H9 (cell line): ENCODE measurements at regions not wholly inside any gene's neighbourhood (a gene's known extent, or its start where the extent isn't known, plus 50 kb on each side); places are given as distances from the start of the nearest gene placed in this dataset.
"Not testable (repeated sequence)": the region's sequence is repeated elsewhere in the genome, so short reads cannot be mapped to it uniquely, and the experiment has no call there.

Experiments used
- DNase-seq: peaks from one replicate; pipeline ENCODE4 v3.0.0-alpha.2; 2017
- H2AFZ ChIP-seq: one replicate; pipeline ENCODE4 v1.6.1; 2013; ENCODE audit warnings: mild to moderate bottlenecking, low read length, control low read depth, moderate library complexity
- H2AK5ac ChIP-seq: 2 replicates; pipeline ENCODE4 v1.6.1; 2013; ENCODE audit warnings: low read length, control low read depth, mixed read lengths; ENCODE audit not compliant: insufficient read length
- H2BK120ac ChIP-seq: one replicate; pipeline ENCODE4 v1.6.1; 2013; ENCODE audit warnings: low read depth, mild to moderate bottlenecking, low read length, control low read depth, inconsistent platforms; ENCODE audit not compliant: poor library complexity, severe bottlenecking
- H2BK12ac ChIP-seq: 2 replicates; pipeline ENCODE4 v1.6.1; 2013; ENCODE audit warnings: low read length, control low read depth, mixed read lengths, low read depth; ENCODE audit not compliant: insufficient read length
- H2BK15ac ChIP-seq: 2 replicates; pipeline ENCODE4 v1.6.1; 2013; ENCODE audit warnings: low read depth, low read length, control low read depth
- H2BK20ac ChIP-seq: one replicate; pipeline ENCODE4 v1.6.1; 2013; ENCODE audit warnings: low read depth, mild to moderate bottlenecking, low read length, control low read depth, inconsistent platforms; ENCODE audit not compliant: poor library complexity, severe bottlenecking
- H2BK5ac ChIP-seq: 2 replicates; pipeline ENCODE4 v1.6.1; 2013; ENCODE audit warnings: low read length, control low read depth, mixed read lengths; ENCODE audit not compliant: insufficient read length
- H3K14ac ChIP-seq: 2 replicates; pipeline ENCODE4 v1.6.1; 2013; ENCODE audit warnings: low read length, control low read depth; ENCODE audit not compliant: insufficient read depth
- H3K18ac ChIP-seq: 2 replicates; pipeline ENCODE4 v1.6.1; 2013; ENCODE audit warnings: low read depth, mild to moderate bottlenecking, mixed read lengths, low read length, control low read depth; ENCODE audit not compliant: insufficient read length
- H3K23ac ChIP-seq: 2 replicates; pipeline ENCODE4 v1.6.1; 2013; ENCODE audit warnings: low read length, control low read depth, mixed read lengths, low read depth; ENCODE audit not compliant: insufficient read length
- H3K23me2 ChIP-seq: 2 replicates; pipeline ENCODE4 v1.6.1; 2013; ENCODE audit warnings: low read depth, mild to moderate bottlenecking, mixed read lengths, low read length, control low read depth; ENCODE audit not compliant: insufficient read length, poor library complexity, severe bottlenecking
- H3K27ac ChIP-seq: 2 replicates; pipeline ENCODE4 v1.5.1; 2013; ENCODE audit warnings: low read length, control low read depth, mixed read lengths, low read depth; ENCODE audit not compliant: insufficient read length
- H3K27me3 ChIP-seq: 2 replicates; pipeline ENCODE4 v1.6.1; 2013; ENCODE audit warnings: low read length, control low read depth, inconsistent platforms; ENCODE audit not compliant: insufficient read depth
- H3K4ac ChIP-seq: 2 replicates; pipeline ENCODE4 v1.6.1; 2013; ENCODE audit warnings: low read depth, mild to moderate bottlenecking, control low read depth, inconsistent platforms, low read length, moderate library complexity
- H3K4me1 ChIP-seq: 2 replicates; pipeline ENCODE4 v1.6.1; 2013; ENCODE audit warnings: low read length, control low read depth, inconsistent platforms; ENCODE audit not compliant: insufficient read depth
- H3K4me2 ChIP-seq: 2 replicates; pipeline ENCODE4 v1.6.1; 2013; ENCODE audit warnings: low read length, control low read depth, mixed read lengths; ENCODE audit not compliant: insufficient read length, insufficient read depth
- H3K56ac ChIP-seq: 2 replicates; pipeline ENCODE4 v1.6.1; 2013; ENCODE audit warnings: low read depth, mild to moderate bottlenecking, mixed read lengths, low read length, control low read depth; ENCODE audit not compliant: insufficient read length
- H3K79me1 ChIP-seq: 2 replicates; pipeline ENCODE4 v1.6.1; 2013; ENCODE audit warnings: low read depth, mild to moderate bottlenecking, moderate library complexity, low read length, control low read depth, inconsistent platforms; ENCODE audit not compliant: insufficient read depth, poor library complexity, severe bottlenecking
- H3K79me2 ChIP-seq: 2 replicates; pipeline ENCODE4 v1.6.1; 2013; ENCODE audit warnings: low read length, control low read depth, inconsistent platforms; ENCODE audit not compliant: insufficient read depth
- H3K9ac ChIP-seq: 2 replicates; pipeline ENCODE4 v1.6.1; 2013; ENCODE audit warnings: low read length, control low read depth, mixed read lengths; ENCODE audit not compliant: insufficient read length; ENCODE audit errors: extremely low read depth
- H3K9me3 ChIP-seq: one replicate; pipeline ENCODE4 v1.6.1; 2013; ENCODE audit warnings: low read depth, low read length, inconsistent platforms; ENCODE audit not compliant: control insufficient read depth
- H3T11ph ChIP-seq: one replicate; pipeline ENCODE4 v1.6.1; 2013; ENCODE audit warnings: mild to moderate bottlenecking, low read length, control low read depth, inconsistent platforms
- H4K20me1 ChIP-seq: one replicate; pipeline ENCODE4 v1.6.1; 2013; ENCODE audit not compliant: control insufficient read depth, insufficient read length, insufficient read depth
- H4K5ac ChIP-seq: 2 replicates; pipeline ENCODE4 v1.6.1; 2013; ENCODE audit warnings: low read depth, mild to moderate bottlenecking, mixed read lengths, low read length, control low read depth; ENCODE audit not compliant: insufficient read length
- H4K8ac ChIP-seq: replicated peaks from 2 replicates; pipeline ENCODE4 v1.6.1; 2013; ENCODE audit warnings: low read length, control low read depth, mixed read lengths, low read depth; ENCODE audit not compliant: insufficient read length
- H4K91ac ChIP-seq: 2 replicates; pipeline ENCODE4 v1.6.1; 2013; ENCODE audit warnings: low read depth, mild to moderate bottlenecking, moderate library complexity, mixed read lengths, low read length, control low read depth; ENCODE audit not compliant: insufficient read length
- H3K27ac Mint-ChIP-seq, 3 experiments: 2 replicates in 2 of 3; 3 replicates in 1 of 3; pipeline ENCODE4 v1.8.0; 2020 to 2021; ENCODE audit warnings: mixed read lengths in 3 of 3, mild to moderate bottlenecking in 1 of 3, moderate library complexity in 1 of 3
- H3K27me3 Mint-ChIP-seq: 2 replicates; pipeline ENCODE4 v1.8.0; 2021; ENCODE audit warnings: low read depth, mild to moderate bottlenecking, moderate library complexity, mixed read lengths
- H3K36me3 Mint-ChIP-seq, 3 experiments: 2 replicates in 2 of 3; 3 replicates in 1 of 3; pipeline ENCODE4 v1.8.0; 2020 to 2021; ENCODE audit warnings: low read depth in 3 of 3, mixed read lengths in 3 of 3; ENCODE audit not compliant: insufficient read depth in 1 of 3
- H3K4me1 Mint-ChIP-seq, 2 experiments: 2 replicates each; pipeline ENCODE4 v1.8.0; 2020; ENCODE audit warnings: mixed read lengths in 2 of 2
- H3K4me3 Mint-ChIP-seq, 2 experiments: 2 replicates in 1 of 2; 3 replicates in 1 of 2; pipeline ENCODE4 v1.8.0; 2020 to 2021; ENCODE audit warnings: mild to moderate bottlenecking in 2 of 2, mixed read lengths in 2 of 2, moderate library complexity in 1 of 2
- H3K9me3 Mint-ChIP-seq, 2 experiments: 2 replicates in 1 of 2; 3 replicates in 1 of 2; pipeline ENCODE4 v1.8.0; 2020; ENCODE audit warnings: mild to moderate bottlenecking in 2 of 2, mixed read lengths in 2 of 2, moderate library complexity in 1 of 2
- whole genome bisulfite sequencing: extraction: QIAGEN DNeasy Blood & Tissue Kit; methylation state at CpG from one replicate; pipeline ENCODE4 v1.1.7; 2013; ENCODE audit warnings: missing lambda C conversion rate, low lambda C conversion rate, mixed read lengths; ENCODE audit not compliant: insufficient read length; ENCODE audit errors: extremely low coverage; 5-methylcytosine and 5-hydroxymethylcytosine counted together
- TF ChIP-seq, protein P1 (sequence below): fragments of 200-600 bp; sonication (generic); conservative IDR thresholded peaks from 3 replicates; pipeline ENCODE4 v1.8.0; 2021; ENCODE audit warnings: antibody characterized with exemption, mild to moderate bottlenecking

- Histone ChIP-seq H4K20me1 (no peaks in the 10 kb centered on the region), H3K23me2 (no peaks in the 10 kb centered on the region), H3K18ac (no peak overlapping the region), H2AFZ (no peak overlapping the region), H3K79me1 (no peaks in the 10 kb centered on the region), H3K9me3 (no peaks in the 10 kb centered on the region), H3K9ac (no peak overlapping the region), H3K27me3 (no peaks in the 10 kb centered on the region), H2BK120ac (no peak overlapping the region), H4K8ac (no peak overlapping the region), H2BK12ac (no peak overlapping the region), H3K4ac (no peak overlapping the region), H3K79me2 (no peaks in the 10 kb centered on the region), H3K4me1 (no peaks in the 10 kb centered on the region), H3K56ac (no peak overlapping the region), H4K91ac (no peak overlapping the region), H3K27ac (no peak overlapping the region), H3K23ac (no peak overlapping the region), H2BK5ac (no peak overlapping the region), H4K5ac (no peak overlapping the region), H2AK5ac (no peak overlapping the region), H3K4me2 (no peak overlapping the region), H3K14ac (no peak overlapping the region), H2BK15ac (no peak overlapping the region), H3T11ph (no peak overlapping the region), H2BK20ac (no peak overlapping the region)
- H3K27ac Mint-ChIP-seq, result no peak overlapping the region
- H3K9me3 Mint-ChIP-seq, result no peaks in the 10 kb centered on the region
- DNase-seq, result no peak
- H3K27me3 Mint-ChIP-seq, result peaks cover 2% of the 10 kb centered on the region
- no CpG with 5 or more reads among the region's 31 CpGs for WGBS
- TF ChIP-seq, protein P1, sequence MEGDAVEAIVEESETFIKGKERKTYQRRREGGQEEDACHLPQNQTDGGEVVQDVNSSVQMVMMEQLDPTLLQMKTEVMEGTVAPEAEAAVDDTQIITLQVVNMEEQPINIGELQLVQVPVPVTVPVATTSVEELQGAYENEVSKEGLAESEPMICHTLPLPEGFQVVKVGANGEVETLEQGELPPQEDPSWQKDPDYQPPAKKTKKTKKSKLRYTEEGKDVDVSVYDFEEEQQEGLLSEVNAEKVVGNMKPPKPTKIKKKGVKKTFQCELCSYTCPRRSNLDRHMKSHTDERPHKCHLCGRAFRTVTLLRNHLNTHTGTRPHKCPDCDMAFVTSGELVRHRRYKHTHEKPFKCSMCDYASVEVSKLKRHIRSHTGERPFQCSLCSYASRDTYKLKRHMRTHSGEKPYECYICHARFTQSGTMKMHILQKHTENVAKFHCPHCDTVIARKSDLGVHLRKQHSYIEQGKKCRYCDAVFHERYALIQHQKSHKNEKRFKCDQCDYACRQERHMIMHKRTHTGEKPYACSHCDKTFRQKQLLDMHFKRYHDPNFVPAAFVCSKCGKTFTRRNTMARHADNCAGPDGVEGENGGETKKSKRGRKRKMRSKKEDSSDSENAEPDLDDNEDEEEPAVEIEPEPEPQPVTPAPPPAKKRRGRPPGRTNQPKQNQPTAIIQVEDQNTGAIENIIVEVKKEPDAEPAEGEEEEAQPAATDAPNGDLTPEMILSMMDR, result no peak
- H3K4me3 Mint-ChIP-seq, result no peak overlapping the region
- H3K36me3 Mint-ChIP-seq, result no peaks in the 10 kb centered on the region
- H3K4me1 Mint-ChIP-seq, result peaks cover 3 to 5% of the 10 kb centered on the region in 2 experiments; a peak in 3 of 4 replicates
Measured at GRCh38 chr1:147050654-147051053, 112.5 kb downstream of the NBPF12 start.

DNA sequence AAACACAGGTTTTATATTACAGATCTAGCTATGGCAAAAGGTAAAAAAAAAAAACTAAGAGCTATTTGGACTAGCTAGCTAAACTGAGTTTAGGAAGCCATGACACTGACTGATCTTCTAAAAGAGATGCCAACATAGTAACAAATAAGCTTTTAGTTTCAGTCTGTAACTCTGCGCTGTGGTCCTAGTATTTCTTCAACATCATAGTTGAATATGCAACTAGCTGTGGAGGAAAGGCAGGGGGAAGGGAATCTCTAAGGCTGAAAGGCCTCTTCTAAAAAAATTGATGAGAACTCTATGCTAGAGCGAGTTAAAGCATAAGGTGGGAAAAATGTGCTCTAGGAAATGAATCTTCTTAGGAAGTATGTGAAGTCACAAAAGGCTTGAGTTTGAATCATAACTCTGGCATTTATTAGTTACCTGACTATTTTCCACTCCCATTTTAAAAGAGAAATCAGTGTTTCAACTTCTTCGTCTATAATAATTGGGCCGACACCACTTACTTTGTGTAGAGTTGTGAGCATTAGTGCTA, 108.8 kb downstream of the NBPF12 start:
- H3K36me3 Mint-ChIP-seq, result not testable (repeated sequence)

More for the DNA sequence above, 108.8 kb downstream of the NBPF12 start:
- not testable (repeated sequence) for H3K4me1 ChIP-seq, H2BK12ac ChIP-seq, H3K4me3 Mint-ChIP-seq, H3K9me3 ChIP-seq, H2BK15ac ChIP-seq, H3K27ac ChIP-seq, H3K4ac ChIP-seq, H3K27me3 Mint-ChIP-seq, DNase-seq, H4K5ac ChIP-seq, H3T11ph ChIP-seq, H3K27me3 ChIP-seq, H3K9me3 Mint-ChIP-seq, H3K27ac Mint-ChIP-seq, H2AFZ ChIP-seq, H3K14ac ChIP-seq, H2AK5ac ChIP-seq, H2BK5ac ChIP-seq, H3K4me2 ChIP-seq, H4K20me1 ChIP-seq, H3K4me1 Mint-ChIP-seq, H2BK120ac ChIP-seq, H3K18ac ChIP-seq, H3K79me1 ChIP-seq, H3K23ac ChIP-seq, H4K91ac ChIP-seq, H3K56ac ChIP-seq, H4K8ac ChIP-seq, H3K23me2 ChIP-seq, H3K79me2 ChIP-seq, H2BK20ac ChIP-seq, H3K9ac ChIP-seq
- WGBS, result no CpG with 5 or more reads among the region's 4 CpGs
